ENCODE measurements at regions not wholly inside any gene's neighbourhood (a gene's known extent, or its start where the extent isn't known, plus 50 kb on each side); places are given as distances from the start of the nearest gene placed in this dataset.

DNA sequence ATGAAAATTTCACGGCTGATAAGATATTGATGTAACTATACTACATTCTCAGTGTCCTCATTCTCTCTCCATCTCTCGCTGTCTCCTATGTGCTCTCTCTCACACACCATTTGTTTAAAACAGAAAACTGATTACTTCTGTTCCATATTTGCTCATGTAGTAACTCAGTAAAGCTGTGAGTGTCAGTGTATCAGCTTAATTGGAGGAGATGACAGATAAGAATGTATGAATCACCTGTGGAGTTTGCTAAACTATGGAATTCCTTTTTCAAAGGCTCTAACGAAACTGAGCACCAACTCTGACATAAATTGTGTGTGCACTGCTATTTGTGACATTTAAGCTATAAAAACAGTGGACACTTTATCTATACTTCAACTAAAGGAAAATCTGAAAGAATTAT, 1080.0 kb downstream of the DSC3 start:
- TF ChIP-seq, protein P1, sequence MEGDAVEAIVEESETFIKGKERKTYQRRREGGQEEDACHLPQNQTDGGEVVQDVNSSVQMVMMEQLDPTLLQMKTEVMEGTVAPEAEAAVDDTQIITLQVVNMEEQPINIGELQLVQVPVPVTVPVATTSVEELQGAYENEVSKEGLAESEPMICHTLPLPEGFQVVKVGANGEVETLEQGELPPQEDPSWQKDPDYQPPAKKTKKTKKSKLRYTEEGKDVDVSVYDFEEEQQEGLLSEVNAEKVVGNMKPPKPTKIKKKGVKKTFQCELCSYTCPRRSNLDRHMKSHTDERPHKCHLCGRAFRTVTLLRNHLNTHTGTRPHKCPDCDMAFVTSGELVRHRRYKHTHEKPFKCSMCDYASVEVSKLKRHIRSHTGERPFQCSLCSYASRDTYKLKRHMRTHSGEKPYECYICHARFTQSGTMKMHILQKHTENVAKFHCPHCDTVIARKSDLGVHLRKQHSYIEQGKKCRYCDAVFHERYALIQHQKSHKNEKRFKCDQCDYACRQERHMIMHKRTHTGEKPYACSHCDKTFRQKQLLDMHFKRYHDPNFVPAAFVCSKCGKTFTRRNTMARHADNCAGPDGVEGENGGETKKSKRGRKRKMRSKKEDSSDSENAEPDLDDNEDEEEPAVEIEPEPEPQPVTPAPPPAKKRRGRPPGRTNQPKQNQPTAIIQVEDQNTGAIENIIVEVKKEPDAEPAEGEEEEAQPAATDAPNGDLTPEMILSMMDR (IDR thresholded peaks at IDR 0.05) = no peak
- TF ChIP-seq POLR2A (IDR thresholded peaks at IDR 0.05) = no peak

Measured in lower leg skin (tissue), 3 donors.